Sigmoid colon (tissue), 4 donors: ENCODE measurements at regions not wholly inside any gene's neighbourhood (a gene's known extent, or its start where the extent isn't known, plus 50 kb on each side); places are given as distances from the start of the nearest gene placed in this dataset.

Experiments
- CTCF ChIP-seq, 4 experiments: fragments of 450-650 bp in 3 of 4; fragments of 200-600 bp in 1 of 4; IDR thresholded peaks; one replicate each; pipeline ENCODE4 v1.5.1; 2016 to 2019; ENCODE audit warnings: antibody characterized with exemption in 4 of 4, mild to moderate bottlenecking in 3 of 4, moderate library complexity in 2 of 4
- EP300 ChIP-seq, 4 donors: sonication (generic); formaldehyde crosslinking; IDR thresholded peaks; one replicate each; pipeline ENCODE4 v1.6.1; 2017; ENCODE audit warnings: antibody characterized with exemption in 4 of 4
- POLR2A ChIP-seq, 2 donors: fragments of 450-650 bp; IDR thresholded peaks; one replicate each; pipeline ENCODE4 v1.6.1; 2016; ENCODE audit warnings: antibody characterized with exemption in 2 of 2, mild to moderate bottlenecking in 2 of 2, moderate library complexity in 2 of 2
- POLR2AphosphoS5 ChIP-seq, 4 donors: sonication (generic); formaldehyde crosslinking; IDR thresholded peaks; one replicate each; pipeline ENCODE4 v1.6.1; 2017; ENCODE audit warnings: antibody characterized with exemption in 4 of 4

GRCh38 chr12:13570005-13570694 is 373.6 kb downstream of the EMP1 start:
- TF ChIP-seq CTCF (IDR thresholded peaks at IDR 0.05) (no peak), POLR2A (IDR thresholded peaks at IDR 0.05) (no peak), POLR2AphosphoS5 (IDR thresholded peaks at IDR 0.05) (no peak), EP300 (IDR thresholded peaks at IDR 0.05) (no peak)
